WTC11 (cell line): ENCODE measurements at regions not wholly inside any gene's neighbourhood (a gene's known extent, or its start where the extent isn't known, plus 50 kb on each side); places are given as distances from the start of the nearest gene placed in this dataset.
A peak's percentile ranks its signal among the peaks of the same experiment; 100 is the strongest.

Source experiments
- ATAC-seq: fragments of 200-7000 bp; cut with Tn5 transposase; 2 replicates; pipeline ENCODE4 v1.10.0; 2021; ENCODE audit warnings: mild to moderate bottlenecking, moderate library complexity
- CTCF ChIA-PET: fragments of 300-600 bp; sonication (Branson Sonifier 250); formaldehyde crosslinking; loops from one replicate; lab custom pipeline; 2021; ENCODE audit warnings: antibody characterized with exemption; lab: Charles Lee
- POLR2A ChIA-PET: fragments of 350-600 bp; sonication (Branson Sonifier 250); formaldehyde crosslinking; loops from one replicate; lab custom pipeline; 2021; ENCODE audit warnings: antibody characterized with exemption; lab: Charles Lee
- DNase-seq: peaks from one replicate; pipeline ENCODE4 v3.0.0; 2021; ENCODE audit warnings: low spot score
- H3K27ac Mint-ChIP-seq: 2 replicates; pipeline ENCODE4 v1.8.0; 2021; ENCODE audit warnings: mixed read lengths
- H3K27me3 Mint-ChIP-seq: 2 replicates; pipeline ENCODE4 v1.8.0; 2021; ENCODE audit warnings: low read depth, mild to moderate bottlenecking, moderate library complexity, mixed read lengths
- H3K36me3 Mint-ChIP-seq: 2 replicates; pipeline ENCODE4 v1.8.0; 2021; ENCODE audit warnings: mixed read lengths
- H3K4me1 Mint-ChIP-seq: 2 replicates; pipeline ENCODE4 v1.8.0; 2022; ENCODE audit warnings: mixed read lengths
- H3K4me3 Mint-ChIP-seq: 2 replicates; pipeline ENCODE4 v1.8.0; 2021; ENCODE audit warnings: mild to moderate bottlenecking, moderate library complexity, mixed read lengths
- H3K9me3 Mint-ChIP-seq: 2 replicates; pipeline ENCODE4 v1.8.0; 2021; ENCODE audit warnings: mixed read lengths
- CREM ChIP-seq: sonication (generic); formaldehyde crosslinking; IDR thresholded peaks from 2 replicates; pipeline ENCODE4 v1.8.1; 2022; ENCODE audit warnings: mild to moderate bottlenecking, missing genetic modification reagents, moderate library complexity
- CTCF ChIP-seq: fragments of 200-600 bp; IDR thresholded peaks from 2 replicates; pipeline ENCODE4 v1.8.0; 2022; ENCODE audit warnings: antibody characterized with exemption
- E2F4 ChIP-seq: sonication (generic); formaldehyde crosslinking; IDR thresholded peaks from 2 replicates; pipeline ENCODE4 v1.8.1; 2022; ENCODE audit warnings: low read depth, mild to moderate bottlenecking, moderate library complexity, missing genetic modification reagents, borderline replicate concordance
- FOXP1 ChIP-seq: sonication (generic); formaldehyde crosslinking; IDR thresholded peaks from 2 replicates; pipeline ENCODE4 v1.8.0; 2022; ENCODE audit warnings: missing genetic modification reagents, mild to moderate bottlenecking, moderate library complexity, borderline replicate concordance
- FOXP4 ChIP-seq: sonication (generic); formaldehyde crosslinking; IDR thresholded peaks from 2 replicates; pipeline ENCODE4 v1.8.0; 2022; ENCODE audit warnings: mild to moderate bottlenecking, missing genetic modification reagents
- HMGA2 ChIP-seq: fragments of 250-450 bp; sonication (Bioruptor Pico); IDR thresholded peaks from 2 replicates; pipeline ENCODE4 v1.4.0; 2021; ENCODE audit warnings: mild to moderate bottlenecking, moderate library complexity
- HMGXB4 ChIP-seq: sonication (generic); formaldehyde crosslinking; IDR thresholded peaks from 2 replicates; pipeline ENCODE4 v1.8.1; 2023; ENCODE audit warnings: mild to moderate bottlenecking, moderate library complexity, missing genetic modification reagents
- JAZF1 ChIP-seq: fragments of 250-450 bp; sonication (Bioruptor Pico); IDR thresholded peaks from 2 replicates; pipeline ENCODE4 v1.9.0; 2021; ENCODE audit warnings: moderate library complexity, mild to moderate bottlenecking, inconsistent platforms
- MAX ChIP-seq: sonication (generic); formaldehyde crosslinking; IDR thresholded peaks from 2 replicates; pipeline ENCODE4 v1.8.0; 2022; ENCODE audit warnings: mild to moderate bottlenecking, missing genetic modification reagents
- NR2C2 ChIP-seq: sonication (generic); formaldehyde crosslinking; IDR thresholded peaks from 2 replicates; pipeline ENCODE4 v1.8.0; 2022; ENCODE audit warnings: mild to moderate bottlenecking, missing genetic modification reagents
- OVOL2 ChIP-seq: fragments of 250-450 bp; sonication (Bioruptor Pico); IDR thresholded peaks from 2 replicates; pipeline ENCODE4 v1.9.0; 2021; ENCODE audit warnings: mild to moderate bottlenecking, borderline replicate concordance
- PREB ChIP-seq: sonication (generic); formaldehyde crosslinking; IDR thresholded peaks from 2 replicates; pipeline ENCODE4 v1.8.1; 2022; ENCODE audit warnings: mild to moderate bottlenecking, missing genetic modification reagents, moderate library complexity, borderline replicate concordance
- USF2 ChIP-seq: sonication (generic); formaldehyde crosslinking; IDR thresholded peaks from 2 replicates; pipeline ENCODE4 v1.8.1; 2023; ENCODE audit warnings: mild to moderate bottlenecking, missing genetic modification reagents, moderate library complexity
- ZBTB21 ChIP-seq: sonication (generic); formaldehyde crosslinking; IDR thresholded peaks from 2 replicates; pipeline ENCODE4 v1.8.1; 2023; ENCODE audit warnings: mild to moderate bottlenecking, missing genetic modification reagents, borderline replicate concordance
- ZNF281 ChIP-seq: sonication (generic); formaldehyde crosslinking; IDR thresholded peaks from 2 replicates; pipeline ENCODE4 v1.8.0; 2023; ENCODE audit warnings: mild to moderate bottlenecking, missing genetic modification reagents

GRCh38 chr2:42859006-42859552 is 66.7 kb upstream of the HAAO start:
- peaks cover 3% of the 10 kb centered on the region for H3K4me1 Mint-ChIP-seq
- no peaks in the 10 kb centered on the region for H3K9me3 Mint-ChIP-seq
- no peaks in the 10 kb centered on the region for H3K36me3 Mint-ChIP-seq
- DNase-seq (peak; percentile 81), ATAC-seq (peak; percentile 30; the same call in 1 of the 2 replicates)
- no peak overlapping the region for H3K27ac Mint-ChIP-seq
- TF ChIP-seq CTCF, result peak; percentile 93
- TF ChIP-seq ZBTB21 (CRISPR knock-in tag), result no peak
- TF ChIP-seq JAZF1, result no peak
- no peak for TF ChIP-seq HMGXB4 (CRISPR knock-in tag)
- TF ChIP-seq FOXP1, result no peak
- no peak for TF ChIP-seq MAX (CRISPR knock-in tag)
- no peak for TF ChIP-seq HMGA2 (CRISPR knock-in tag)
- CTCF ChIA-PET, result interaction anchor here (0.6 to 2.1 kb wide), 8 partner anchors 9 to 356 kb away, joined by 3 to 14 read pairs (median 6); no protein-coding TSS in a partner anchor
- H3K4me3 Mint-ChIP-seq, result no peak overlapping the region
- H3K27me3 Mint-ChIP-seq, result no peaks in the 10 kb centered on the region; the same call in 1 of the 2 replicates
- POLR2A ChIA-PET, result no interaction called here

- Mint-ChIP-seq H3K27me3 (no peaks in the 10 kb centered on the region; the same call in 1 of the 2 replicates), H3K36me3 (no peaks in the 10 kb centered on the region), H3K4me1 (peaks cover 3% of the 10 kb centered on the region), H3K27ac (no peak overlapping the region), H3K4me3 (no peak overlapping the region), H3K9me3 (no peaks in the 10 kb centered on the region)
- DNase-seq, result no peak
- ATAC-seq, result no peak
- TF ChIP-seq OVOL2 (CRISPR knock-in tag) (no peak), USF2 (CRISPR knock-in tag) (no peak)
- ChIA-PET POLR2A (no interaction called here), CTCF (interaction anchor here (0.6 to 2.1 kb wide), 15 partner anchors 9 to 357 kb away, joined by 3 to 14 read pairs (median 4); no protein-coding TSS in a partner anchor)
Observed at GRCh38 chr2:42858140-42859005, 66.0 kb upstream of the HAAO start.

GRCh38 chr2:42856891-42857632 is 64.7 kb upstream of the HAAO start:
- Mint-ChIP-seq H3K4me1 (peaks cover 3% of the 10 kb centered on the region), H3K9me3 (no peaks in the 10 kb centered on the region), H3K27me3 (no peaks in the 10 kb centered on the region; the same call in 1 of the 2 replicates), H3K36me3 (no peaks in the 10 kb centered on the region), H3K4me3 (no peak overlapping the region), H3K27ac (peak overlapping the region; percentile 75)
- ChIA-PET CTCF (interaction anchor here (0.8 to 2.1 kb wide), 7 partner anchors 9 to 181 kb away, joined by 3 to 14 read pairs (median 4); no protein-coding TSS in a partner anchor), POLR2A (no interaction called here)
- ATAC-seq, result no peak
- DNase-seq, result no peak
- TF ChIP-seq NR2C2 (no peak), FOXP4 (CRISPR knock-in tag) (no peak), ZNF281 (no peak), E2F4 (CRISPR knock-in tag) (no peak), PREB (no peak), CREM (CRISPR knock-in tag) (no peak)
